ENCODE measurements at regions not wholly inside any gene's neighbourhood (a gene's known extent, or its start where the extent isn't known, plus 50 kb on each side); places are given as distances from the start of the nearest gene placed in this dataset.

- DNase-seq: no peak
- Histone ChIP-seq H3K36me3 (no peaks in the 10 kb centered on the region), H3K9me3 (ENCODE audit: severe bottlenecking) (no peaks in the 10 kb centered on the region), H3K27me3 (ENCODE audit: insufficient read depth, low read depth, severe bottlenecking) (peaks cover 46% of the 10 kb centered on the region), H3K27ac (no peak overlapping the region), H3K4me3 (ENCODE audit: low read depth, low read length) (no peak overlapping the region)
- TF ChIP-seq, protein P1, sequence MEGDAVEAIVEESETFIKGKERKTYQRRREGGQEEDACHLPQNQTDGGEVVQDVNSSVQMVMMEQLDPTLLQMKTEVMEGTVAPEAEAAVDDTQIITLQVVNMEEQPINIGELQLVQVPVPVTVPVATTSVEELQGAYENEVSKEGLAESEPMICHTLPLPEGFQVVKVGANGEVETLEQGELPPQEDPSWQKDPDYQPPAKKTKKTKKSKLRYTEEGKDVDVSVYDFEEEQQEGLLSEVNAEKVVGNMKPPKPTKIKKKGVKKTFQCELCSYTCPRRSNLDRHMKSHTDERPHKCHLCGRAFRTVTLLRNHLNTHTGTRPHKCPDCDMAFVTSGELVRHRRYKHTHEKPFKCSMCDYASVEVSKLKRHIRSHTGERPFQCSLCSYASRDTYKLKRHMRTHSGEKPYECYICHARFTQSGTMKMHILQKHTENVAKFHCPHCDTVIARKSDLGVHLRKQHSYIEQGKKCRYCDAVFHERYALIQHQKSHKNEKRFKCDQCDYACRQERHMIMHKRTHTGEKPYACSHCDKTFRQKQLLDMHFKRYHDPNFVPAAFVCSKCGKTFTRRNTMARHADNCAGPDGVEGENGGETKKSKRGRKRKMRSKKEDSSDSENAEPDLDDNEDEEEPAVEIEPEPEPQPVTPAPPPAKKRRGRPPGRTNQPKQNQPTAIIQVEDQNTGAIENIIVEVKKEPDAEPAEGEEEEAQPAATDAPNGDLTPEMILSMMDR (IDR thresholded peaks at IDR 0.05; ENCODE audit: low read depth, low read length): no peak
Measured at GRCh38 chr5:169352901-169353300, 52.0 kb upstream of the SLIT3 start.

GRCh38 chr5:169351721-169352120 lies 50.8 kb upstream of the SLIT3 start:
- Histone ChIP-seq H3K9me3 (ENCODE audit: severe bottlenecking) (no peaks in the 10 kb centered on the region), H3K4me3 (ENCODE audit: low read depth, low read length) (no peak overlapping the region), H3K36me3 (no peaks in the 10 kb centered on the region), H3K27me3 (ENCODE audit: insufficient read depth, low read depth, severe bottlenecking) (peaks cover 54% of the 10 kb centered on the region), H3K27ac (no peak overlapping the region)
- no peak for DNase-seq
- TF ChIP-seq, protein P1 (IDR thresholded peaks at IDR 0.05; ENCODE audit: low read depth, low read length): no peak

GRCh38 chr5:169350759-169351240 lies 49.9 kb upstream of the SLIT3 start:
- Histone ChIP-seq H3K36me3 (no peaks in the 10 kb centered on the region), H3K4me3 (ENCODE audit: low read depth, low read length) (no peak overlapping the region), H3K27ac (no peak overlapping the region), H3K9me3 (ENCODE audit: severe bottlenecking) (no peaks in the 10 kb centered on the region), H3K27me3 (ENCODE audit: insufficient read depth, low read depth, severe bottlenecking) (peaks cover 59% of the 10 kb centered on the region)
- TF ChIP-seq, protein P1 (IDR thresholded peaks at IDR 0.05; ENCODE audit: low read depth, low read length): no peak
- no peak for DNase-seq

Measured in WERI-Rb-1 (cell line).